MCF 10A (cell line): ENCODE measurements at regions not wholly inside any gene's neighbourhood (a gene's known extent, or its start where the extent isn't known, plus 50 kb on each side); places are given as distances from the start of the nearest gene placed in this dataset.

Experiments
- BruUV-seq: library from RNA; stranded (reverse); fragments of 400-500 nt; replicated peaks from 2 replicates; lab custom pipeline; 2021; lab: Mats Ljungman, UMichigan
- CTCF ChIA-PET: fragments of 300-600 bp; sonication (Branson Sonifier 250); formaldehyde crosslinking; extraction: SDS; loops from one replicate; lab custom pipeline; 2021; ENCODE audit warnings: antibody characterized with exemption, inconsistent platforms; lab: Yijun Ruan, JAX
- POLR2A ChIA-PET: fragments of 300-600, 350-650 bp; sonication (Branson Sonifier 250); formaldehyde crosslinking; extraction: SDS; loops from one replicate; lab custom pipeline; 2020; ENCODE audit warnings: antibody characterized with exemption, inconsistent platforms; lab: Yijun Ruan, JAX
- DNase-seq: peaks from one replicate; pipeline ENCODE4 v3.0.0-alpha.2; 2018; ENCODE audit not compliant: unreplicated experiment
- H3K27ac Mint-ChIP-seq: one replicate; pipeline ENCODE4 v1.8.0; 2022; ENCODE audit warnings: mild to moderate bottlenecking, low read depth, mixed read lengths; ENCODE audit not compliant: unreplicated experiment
- H3K27me3 Mint-ChIP-seq: one replicate; pipeline ENCODE4 v1.8.0; 2022; ENCODE audit warnings: mixed read lengths; ENCODE audit not compliant: insufficient read depth, unreplicated experiment
- H3K36me3 Mint-ChIP-seq: one replicate; pipeline ENCODE4 v1.8.0; 2022; ENCODE audit warnings: mild to moderate bottlenecking, moderate library complexity, mixed read lengths; ENCODE audit not compliant: insufficient read depth, unreplicated experiment
- H3K4me1 Mint-ChIP-seq: one replicate; pipeline ENCODE4 v1.8.0; 2022; ENCODE audit warnings: mixed read lengths; ENCODE audit not compliant: insufficient read depth, unreplicated experiment
- H3K4me3 Mint-ChIP-seq: one replicate; pipeline ENCODE4 v1.8.0; 2022; ENCODE audit warnings: mild to moderate bottlenecking, moderate library complexity, mixed read lengths; ENCODE audit not compliant: unreplicated experiment
- H3K9me3 Mint-ChIP-seq: one replicate; pipeline ENCODE4 v1.8.0; 2022; ENCODE audit warnings: mixed read lengths; ENCODE audit not compliant: unreplicated experiment
- CTCF ChIP-seq: fragments of 200-600 bp; IDR thresholded peaks from one replicate; pipeline ENCODE4 v1.8.0; 2022; ENCODE audit warnings: antibody characterized with exemption, mild to moderate bottlenecking; ENCODE audit not compliant: unreplicated experiment
- intact Hi-C: fragments of 100-400 bp; cut with micrococcal nuclease; formaldehyde crosslinking; loops from 2 replicates; pipeline ENCODE4 v1.14.1; 2022

GRCh38 chr4:57655342-57655741, 545.2 kb upstream of the IGFBP7 start:
- no peaks in the 10 kb centered on the region for H3K9me3 Mint-ChIP-seq
- POLR2A ChIA-PET = interaction anchor here (0.6 kb wide), 1 partner anchor 23 kb away, joined by 3 read pairs; no protein-coding TSS in a partner anchor
- no peaks in the 10 kb centered on the region for H3K36me3 Mint-ChIP-seq
- CTCF ChIA-PET = interaction anchor here (1.6 kb wide), 1 partner anchor 492 kb away, joined by 3 read pairs; no protein-coding TSS in a partner anchor
- no peak overlapping the region for H3K4me3 Mint-ChIP-seq
- H3K4me1 Mint-ChIP-seq = no peaks in the 10 kb centered on the region
- intact Hi-C loops = no loop called here
- no peaks in the 10 kb centered on the region for H3K27me3 Mint-ChIP-seq
- no peak for DNase-seq
- no TSS peak for BruUV-seq
- no peak for TF ChIP-seq CTCF
- no peak overlapping the region for H3K27ac Mint-ChIP-seq

GRCh38 chr4:57652779-57653178, 542.6 kb upstream of the IGFBP7 start:
- intact Hi-C loops = no loop called here
- POLR2A ChIA-PET = no interaction called here
- no peak overlapping the region for H3K27ac Mint-ChIP-seq
- BruUV-seq = no TSS peak
- TF ChIP-seq CTCF = no peak
- no peak for DNase-seq
- no peaks in the 10 kb centered on the region for H3K36me3 Mint-ChIP-seq
- CTCF ChIA-PET = no interaction called here
- H3K9me3 Mint-ChIP-seq = no peaks in the 10 kb centered on the region
- no peaks in the 10 kb centered on the region for H3K27me3 Mint-ChIP-seq
- H3K4me1 Mint-ChIP-seq = no peaks in the 10 kb centered on the region
- no peak overlapping the region for H3K4me3 Mint-ChIP-seq

- Mint-ChIP-seq H3K27me3 (no peaks in the 10 kb centered on the region), H3K4me3 (no peak overlapping the region), H3K27ac (no peak overlapping the region), H3K4me1 (no peaks in the 10 kb centered on the region), H3K36me3 (no peaks in the 10 kb centered on the region), H3K9me3 (no peaks in the 10 kb centered on the region)
- no peak for TF ChIP-seq CTCF
- no peak for DNase-seq
- intact Hi-C loops = no loop called here
- BruUV-seq = no TSS peak
- CTCF ChIA-PET = interaction anchor here (1.2 kb wide), 1 partner anchor 212 kb away, joined by 4 read pairs; no protein-coding TSS in a partner anchor
- POLR2A ChIA-PET = no interaction called here
Measured at GRCh38 chr4:57640391-57641100, 530.4 kb upstream of the IGFBP7 start.

GRCh38 chr4:57639561-57640382, 529.6 kb upstream of the IGFBP7 start:
- no peak for TF ChIP-seq CTCF
- ChIA-PET CTCF (interaction anchor here (0.6 to 1.0 kb wide), 2 partner anchors 197 to 475 kb away, joined by 3 to 4 read pairs; no protein-coding TSS in a partner anchor), POLR2A (no interaction called here)
- no peaks in the 10 kb centered on the region for H3K27me3 Mint-ChIP-seq
- H3K4me3 Mint-ChIP-seq = no peak overlapping the region
- no TSS peak for BruUV-seq
- H3K36me3 Mint-ChIP-seq = no peaks in the 10 kb centered on the region
- intact Hi-C loops = no loop called here
- no peak for DNase-seq
- no peak overlapping the region for H3K27ac Mint-ChIP-seq
- H3K4me1 Mint-ChIP-seq = no peaks in the 10 kb centered on the region
- H3K9me3 Mint-ChIP-seq = no peaks in the 10 kb centered on the region
